HepG2 (cell line): ENCODE measurements at regions not wholly inside any gene's neighbourhood (a gene's known extent, or its start where the extent isn't known, plus 50 kb on each side); places are given as distances from the start of the nearest gene placed in this dataset.

Source experiments
- ATAC-seq: fragments of 200-7000 bp; cut with Tn5 transposase; 3 replicates; pipeline ENCODE4 v1.9.1; 2020; ENCODE audit warnings: mild to moderate bottlenecking, moderate library complexity
- BruUV-seq: library from RNA; stranded (reverse); fragments of 400-500 nt; replicated peaks from 2 replicates; lab custom pipeline; 2021; lab: Mats Ljungman, UMichigan
- CTCF ChIA-PET: fragments of 300-600 bp; formaldehyde crosslinking; extraction: SDS; loops from one replicate; lab custom pipeline; 2021; ENCODE audit warnings: low total read pairs, inconsistent platforms, low intra/inter-chr PET ratio; lab: Yijun Ruan, JAX
- POLR2A ChIA-PET: fragments of 350-600 bp; sonication (Branson Sonifier 250); formaldehyde crosslinking; loops from one replicate; lab custom pipeline; 2020; ENCODE audit warnings: antibody characterized with exemption, inconsistent platforms; lab: Yijun Ruan, JAX
- DNase-seq: peaks from one replicate; pipeline ENCODE4 v3.0.0-alpha.2; 2015; ENCODE audit warnings: low spot score
- FAIRE-seq: peaks from 3 replicates; lab custom pipeline; 2011; peaks lifted over from hg19 to GRCh38; lab: Jason Lieb, UNC
- H2AFZ ChIP-seq: one replicate; pipeline ENCODE4 v1.6.1; 2011; ENCODE audit warnings: low read length, inconsistent platforms
- H3K27ac ChIP-seq: fragments of 300-600 bp; 3 replicates; pipeline ENCODE4 v1.8.0; 2011; ENCODE audit warnings: mixed run types, mild to moderate bottlenecking, mixed read lengths, low read length, inconsistent platforms; ENCODE audit not compliant: insufficient read depth; ENCODE audit errors: extremely low read length
- H3K27me3 ChIP-seq, 2 experiments: fragments of 200-600 bp in 1 of 2; 2 replicates in 1 of 2; 3 replicates in 1 of 2; pipeline versions ENCODE4 v1.6.0 to v1.8.0; 2011; ENCODE audit warnings: low read length in 2 of 2, mild to moderate bottlenecking in 2 of 2, moderate library complexity in 2 of 2, inconsistent platforms in 1 of 2; ENCODE audit not compliant: insufficient read depth in 2 of 2, control insufficient read depth in 1 of 2
- H3K36me3 ChIP-seq, 2 experiments: fragments of 200-600 bp in 1 of 2; replicated peaks in 1 of 2; 2 replicates in 1 of 2; 3 replicates in 1 of 2; pipeline versions ENCODE4 v1.5.1 to v1.8.0; 2011; ENCODE audit warnings: low read length in 2 of 2, inconsistent platforms in 1 of 2; ENCODE audit not compliant: insufficient read depth in 2 of 2, control insufficient read depth in 1 of 2
- H3K4me1 ChIP-seq: 2 replicates; pipeline ENCODE4 v1.5.1; 2012; ENCODE audit warnings: low read length, inconsistent platforms; ENCODE audit not compliant: insufficient read depth
- H3K4me2 ChIP-seq: 2 replicates; pipeline ENCODE4 v1.6.0; 2011; ENCODE audit warnings: low read depth, low read length, inconsistent platforms
- H3K4me3 ChIP-seq, 3 experiments: fragments of 200-600 bp in 1 of 3; sonication (generic), shearing (Covaris generic) in 1 of 3; replicated peaks in 1 of 3; 2 replicates each; pipeline ENCODE4 v1.5.1; 2011 to 2016; ENCODE audit warnings: low read length in 3 of 3, inconsistent platforms in 2 of 3, low read depth in 2 of 3, mild to moderate bottlenecking in 2 of 3, control low read depth in 1 of 3, mixed read lengths in 1 of 3; ENCODE audit not compliant: insufficient read depth in 1 of 3
- H3K79me2 ChIP-seq: one replicate; pipeline ENCODE4 v1.6.1; 2011; ENCODE audit warnings: low read length, inconsistent platforms; ENCODE audit not compliant: insufficient read depth
- H3K9ac ChIP-seq: 2 replicates; pipeline ENCODE4 v1.6.0; 2011; ENCODE audit warnings: mild to moderate bottlenecking, low read depth, low read length, inconsistent platforms; ENCODE audit not compliant: insufficient read depth
- H3K9me3 ChIP-seq: 2 replicates; pipeline ENCODE4 v1.5.1; 2012; ENCODE audit warnings: mild to moderate bottlenecking, low read length
- H4K20me1 ChIP-seq: 2 replicates; pipeline ENCODE4 v1.6.0; 2011; ENCODE audit warnings: inconsistent platforms, mild to moderate bottlenecking, low read length, moderate library complexity; ENCODE audit not compliant: insufficient read depth
- HNF4A ChIP-seq: sonication (generic); formaldehyde crosslinking; IDR thresholded peaks from 2 replicates; pipeline ENCODE4 v1.4.0; 2020; ENCODE audit warnings: missing genetic modification reagents
- KDM1A ChIP-seq: IDR thresholded peaks from 2 replicates; pipeline ENCODE4 v1.6.1; 2016; ENCODE audit warnings: missing compliant biosample characterization
- KLF11 ChIP-seq: IDR thresholded peaks from 2 replicates; pipeline ENCODE4 v1.6.1; 2016; ENCODE audit warnings: missing compliant biosample characterization
- KLF9 ChIP-seq: IDR thresholded peaks from 2 replicates; pipeline ENCODE4 v1.6.1; 2016; ENCODE audit warnings: low read depth
- ZBTB7B ChIP-seq: sonication (generic); formaldehyde crosslinking; IDR thresholded peaks from 2 replicates; pipeline ENCODE4 v1.4.0; 2020; ENCODE audit warnings: missing genetic modification reagents
- ZNF34 ChIP-seq: sonication (generic); formaldehyde crosslinking; IDR thresholded peaks from 2 replicates; pipeline ENCODE4 v1.4.0; 2020; ENCODE audit warnings: mild to moderate bottlenecking, missing genetic modification reagents, borderline replicate concordance
- ZNF563 ChIP-seq: sonication (generic); formaldehyde crosslinking; IDR thresholded peaks from 2 replicates; pipeline ENCODE4 v1.8.0; 2022; ENCODE audit warnings: mild to moderate bottlenecking, moderate library complexity, missing genetic modification reagents
- WGBS: methylation state at CpG from one replicate; pipeline ENCODE4 v1.1.6; 2017; ENCODE audit warnings: low lambda C conversion rate; 5-methylcytosine and 5-hydroxymethylcytosine counted together
- in situ Hi-C: cut with HindIII; loops from 2 replicates; pipeline ENCODE4 v1.10.0; 2017; ENCODE audit warnings: low pct_unique_long_range_greater_than_20kb; ENCODE audit not compliant: extremely low pct_ligation_motif_present
- intact Hi-C: fragments of 100-400 bp; cut with micrococcal nuclease; formaldehyde crosslinking; loops from one replicate; pipeline ENCODE4 v1.10.0; 2022; ENCODE audit not compliant: unreplicated experiment
- TF ChIP-seq, protein P1 (sequence below): sonication (generic); IDR thresholded peaks from 2 replicates; pipeline ENCODE4 v1.6.1; 2016; ENCODE audit warnings: low read depth, borderline replicate concordance
- TF ChIP-seq, protein P2 (sequence below): sonication (generic); formaldehyde crosslinking; IDR thresholded peaks from 2 replicates; pipeline ENCODE4 v1.4.0; 2020; ENCODE audit warnings: missing genetic modification reagents, borderline replicate concordance
- TF ChIP-seq, protein P3 (sequence below): sonication (generic); formaldehyde crosslinking; IDR thresholded peaks from 2 replicates; pipeline ENCODE4 v1.5.1; 2020; ENCODE audit warnings: mild to moderate bottlenecking, missing genetic modification reagents, borderline replicate concordance
- TF ChIP-seq, protein P4 (sequence below): sonication (generic); formaldehyde crosslinking; IDR thresholded peaks from 2 replicates; pipeline ENCODE4 v1.4.0; 2020; ENCODE audit warnings: mild to moderate bottlenecking, missing genetic modification reagents

DNA sequence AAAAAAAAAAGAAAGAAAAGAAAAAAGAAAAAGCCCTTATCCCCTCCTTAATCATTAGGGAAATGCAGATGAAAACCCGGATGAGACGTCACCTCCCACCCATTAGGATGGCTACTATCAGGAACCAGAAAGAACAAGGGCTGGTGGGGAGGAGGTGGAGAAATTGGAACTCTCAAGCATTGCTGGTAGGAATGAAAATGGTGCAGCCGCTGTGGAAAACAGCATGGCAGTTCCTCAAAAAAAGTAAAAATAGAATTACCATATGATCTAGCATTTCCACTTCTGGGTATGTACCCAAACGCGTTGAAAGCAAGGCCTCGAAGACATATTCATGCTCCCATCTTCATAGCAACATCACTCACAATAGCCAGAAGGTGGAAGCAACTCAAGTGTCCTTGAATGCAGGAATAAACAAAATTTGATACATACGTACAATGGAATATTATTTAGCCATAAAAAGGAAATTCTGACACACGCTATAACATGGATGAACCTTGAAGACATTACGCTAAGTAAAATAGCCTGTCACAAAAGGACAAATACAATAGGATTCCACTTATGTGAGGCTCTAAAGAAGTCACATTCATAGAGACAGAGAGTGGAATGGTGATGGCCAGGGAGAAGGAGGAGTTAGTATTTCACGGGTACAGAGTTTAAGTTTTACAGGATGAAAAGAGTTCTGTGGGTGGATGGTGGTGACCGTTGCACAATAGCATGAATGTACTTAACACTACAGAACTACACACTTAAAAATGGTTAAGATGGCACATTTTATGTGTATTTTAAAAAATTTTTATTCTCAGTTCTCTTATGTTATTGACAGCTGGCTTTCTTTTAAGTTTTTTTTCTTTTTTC, 166.8 kb upstream of the IER5L start:
- Histone ChIP-seq H4K20me1 (no peaks in the 10 kb centered on the region), H3K4me1 (peaks cover 81% of the 10 kb centered on the region), H3K27ac (peak overlapping the region; percentile 91), H3K9ac (0 out of 2 replicates have a peak overlapping the region, but pooled peaks have one; percentile 24), H3K79me2 (no peaks in the 10 kb centered on the region), H3K36me3 (no peaks in the 10 kb centered on the region), H2AFZ (no peak overlapping the region), H3K27me3 (no peaks in the 10 kb centered on the region), H3K9me3 (no peaks in the 10 kb centered on the region), H3K4me3 (no peak overlapping the region), H3K4me2 (peak overlapping the region; percentile 70)
- in situ Hi-C loops (no loop called here), intact Hi-C loops (loop anchor here (5.0 to 10.0 kb wide), 4 partner anchors 38 to 170 kb away; partner anchors contain the start of gene IER5L)
- POLR2A ChIA-PET: interaction anchor here (1.1 to 2.1 kb wide), 7 partner anchors 10 to 170 kb away, joined by 5 to 76 read pairs (median 8); partner anchors contain the start of gene IER5L
- no TSS peak for BruUV-seq
- DNase-seq (peak; percentile 70), FAIRE-seq (peak; percentile 64), ATAC-seq (0 out of 3 replicates have a peak, but pooled peaks have one; percentile 2)
- CTCF ChIA-PET: no interaction called here
- 49% methylated on average over 11 of the region's 11 CpGs for WGBS
- TF ChIP-seq ZNF34 (CRISPR knock-in tag) (no peak), HNF4A (CRISPR knock-in tag) (peak; percentile 52), KLF11 (0 out of 2 replicates have a peak, but pooled peaks have one; percentile 55), ZNF563 (no peak), KLF9 (CRISPR knock-in tag) (0 out of 2 replicates have a peak, but pooled peaks have one; percentile 35), ZBTB7B (CRISPR knock-in tag) (0 out of 2 replicates have a peak, but pooled peaks have one; percentile 21), KDM1A (0 out of 2 replicates have a peak, but pooled peaks have one; percentile 0)
- TF ChIP-seq, protein P1, sequence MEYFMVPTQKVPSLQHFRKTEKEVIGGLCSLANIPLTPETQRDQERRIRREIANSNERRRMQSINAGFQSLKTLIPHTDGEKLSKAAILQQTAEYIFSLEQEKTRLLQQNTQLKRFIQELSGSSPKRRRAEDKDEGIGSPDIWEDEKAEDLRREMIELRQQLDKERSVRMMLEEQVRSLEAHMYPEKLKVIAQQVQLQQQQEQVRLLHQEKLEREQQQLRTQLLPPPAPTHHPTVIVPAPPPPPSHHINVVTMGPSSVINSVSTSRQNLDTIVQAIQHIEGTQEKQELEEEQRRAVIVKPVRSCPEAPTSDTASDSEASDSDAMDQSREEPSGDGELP: no peak
- TF ChIP-seq, protein P2, sequence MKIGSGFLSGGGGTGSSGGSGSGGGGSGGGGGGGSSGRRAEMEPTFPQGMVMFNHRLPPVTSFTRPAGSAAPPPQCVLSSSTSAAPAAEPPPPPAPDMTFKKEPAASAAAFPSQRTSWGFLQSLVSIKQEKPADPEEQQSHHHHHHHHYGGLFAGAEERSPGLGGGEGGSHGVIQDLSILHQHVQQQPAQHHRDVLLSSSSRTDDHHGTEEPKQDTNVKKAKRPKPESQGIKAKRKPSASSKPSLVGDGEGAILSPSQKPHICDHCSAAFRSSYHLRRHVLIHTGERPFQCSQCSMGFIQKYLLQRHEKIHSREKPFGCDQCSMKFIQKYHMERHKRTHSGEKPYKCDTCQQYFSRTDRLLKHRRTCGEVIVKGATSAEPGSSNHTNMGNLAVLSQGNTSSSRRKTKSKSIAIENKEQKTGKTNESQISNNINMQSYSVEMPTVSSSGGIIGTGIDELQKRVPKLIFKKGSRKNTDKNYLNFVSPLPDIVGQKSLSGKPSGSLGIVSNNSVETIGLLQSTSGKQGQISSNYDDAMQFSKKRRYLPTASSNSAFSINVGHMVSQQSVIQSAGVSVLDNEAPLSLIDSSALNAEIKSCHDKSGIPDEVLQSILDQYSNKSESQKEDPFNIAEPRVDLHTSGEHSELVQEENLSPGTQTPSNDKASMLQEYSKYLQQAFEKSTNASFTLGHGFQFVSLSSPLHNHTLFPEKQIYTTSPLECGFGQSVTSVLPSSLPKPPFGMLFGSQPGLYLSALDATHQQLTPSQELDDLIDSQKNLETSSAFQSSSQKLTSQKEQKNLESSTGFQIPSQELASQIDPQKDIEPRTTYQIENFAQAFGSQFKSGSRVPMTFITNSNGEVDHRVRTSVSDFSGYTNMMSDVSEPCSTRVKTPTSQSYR: no peak
- TF ChIP-seq, protein P3, sequence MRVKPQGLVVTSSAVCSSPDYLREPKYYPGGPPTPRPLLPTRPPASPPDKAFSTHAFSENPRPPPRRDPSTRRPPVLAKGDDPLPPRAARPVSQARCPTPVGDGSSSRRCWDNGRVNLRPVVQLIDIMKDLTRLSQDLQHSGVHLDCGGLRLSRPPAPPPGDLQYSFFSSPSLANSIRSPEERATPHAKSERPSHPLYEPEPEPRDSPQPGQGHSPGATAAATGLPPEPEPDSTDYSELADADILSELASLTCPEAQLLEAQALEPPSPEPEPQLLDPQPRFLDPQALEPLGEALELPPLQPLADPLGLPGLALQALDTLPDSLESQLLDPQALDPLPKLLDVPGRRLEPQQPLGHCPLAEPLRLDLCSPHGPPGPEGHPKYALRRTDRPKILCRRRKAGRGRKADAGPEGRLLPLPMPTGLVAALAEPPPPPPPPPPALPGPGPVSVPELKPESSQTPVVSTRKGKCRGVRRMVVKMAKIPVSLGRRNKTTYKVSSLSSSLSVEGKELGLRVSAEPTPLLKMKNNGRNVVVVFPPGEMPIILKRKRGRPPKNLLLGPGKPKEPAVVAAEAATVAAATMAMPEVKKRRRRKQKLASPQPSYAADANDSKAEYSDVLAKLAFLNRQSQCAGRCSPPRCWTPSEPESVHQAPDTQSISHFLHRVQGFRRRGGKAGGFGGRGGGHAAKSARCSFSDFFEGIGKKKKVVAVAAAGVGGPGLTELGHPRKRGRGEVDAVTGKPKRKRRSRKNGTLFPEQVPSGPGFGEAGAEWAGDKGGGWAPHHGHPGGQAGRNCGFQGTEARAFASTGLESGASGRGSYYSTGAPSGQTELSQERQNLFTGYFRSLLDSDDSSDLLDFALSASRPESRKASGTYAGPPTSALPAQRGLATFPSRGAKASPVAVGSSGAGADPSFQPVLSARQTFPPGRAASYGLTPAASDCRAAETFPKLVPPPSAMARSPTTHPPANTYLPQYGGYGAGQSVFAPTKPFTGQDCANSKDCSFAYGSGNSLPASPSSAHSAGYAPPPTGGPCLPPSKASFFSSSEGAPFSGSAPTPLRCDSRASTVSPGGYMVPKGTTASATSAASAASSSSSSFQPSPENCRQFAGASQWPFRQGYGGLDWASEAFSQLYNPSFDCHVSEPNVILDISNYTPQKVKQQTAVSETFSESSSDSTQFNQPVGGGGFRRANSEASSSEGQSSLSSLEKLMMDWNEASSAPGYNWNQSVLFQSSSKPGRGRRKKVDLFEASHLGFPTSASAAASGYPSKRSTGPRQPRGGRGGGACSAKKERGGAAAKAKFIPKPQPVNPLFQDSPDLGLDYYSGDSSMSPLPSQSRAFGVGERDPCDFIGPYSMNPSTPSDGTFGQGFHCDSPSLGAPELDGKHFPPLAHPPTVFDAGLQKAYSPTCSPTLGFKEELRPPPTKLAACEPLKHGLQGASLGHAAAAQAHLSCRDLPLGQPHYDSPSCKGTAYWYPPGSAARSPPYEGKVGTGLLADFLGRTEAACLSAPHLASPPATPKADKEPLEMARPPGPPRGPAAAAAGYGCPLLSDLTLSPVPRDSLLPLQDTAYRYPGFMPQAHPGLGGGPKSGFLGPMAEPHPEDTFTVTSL (CRISPR knock-in tag): peak; percentile 59; the same call in 1 of the 2 replicates
- TF ChIP-seq, protein P4, sequence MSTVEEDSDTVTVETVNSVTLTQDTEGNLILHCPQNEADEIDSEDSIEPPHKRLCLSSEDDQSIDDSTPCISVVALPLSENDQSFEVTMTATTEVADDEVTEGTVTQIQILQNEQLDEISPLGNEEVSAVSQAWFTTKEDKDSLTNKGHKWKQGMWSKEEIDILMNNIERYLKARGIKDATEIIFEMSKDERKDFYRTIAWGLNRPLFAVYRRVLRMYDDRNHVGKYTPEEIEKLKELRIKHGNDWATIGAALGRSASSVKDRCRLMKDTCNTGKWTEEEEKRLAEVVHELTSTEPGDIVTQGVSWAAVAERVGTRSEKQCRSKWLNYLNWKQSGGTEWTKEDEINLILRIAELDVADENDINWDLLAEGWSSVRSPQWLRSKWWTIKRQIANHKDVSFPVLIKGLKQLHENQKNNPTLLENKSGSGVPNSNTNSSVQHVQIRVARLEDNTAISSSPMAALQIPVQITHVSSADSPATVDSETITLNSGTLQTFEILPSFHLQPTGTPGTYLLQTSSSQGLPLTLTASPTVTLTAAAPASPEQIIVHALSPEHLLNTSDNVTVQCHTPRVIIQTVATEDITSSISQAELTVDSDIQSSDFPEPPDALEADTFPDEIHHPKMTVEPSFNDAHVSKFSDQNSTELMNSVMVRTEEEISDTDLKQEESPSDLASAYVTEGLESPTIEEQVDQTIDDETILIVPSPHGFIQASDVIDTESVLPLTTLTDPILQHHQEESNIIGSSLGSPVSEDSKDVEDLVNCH (CRISPR knock-in tag): no peak
